Rectal smooth muscle tissue (tissue), 1 donor: ENCODE measurements at regions not wholly inside any gene's neighbourhood (a gene's known extent, or its start where the extent isn't known, plus 50 kb on each side); places are given as distances from the start of the nearest gene placed in this dataset.
"Not testable (repeated sequence)": the region's sequence is repeated elsewhere in the genome, so short reads cannot be mapped to it uniquely, and the experiment has no call there.

Experiments
- H3K27ac ChIP-seq: one replicate; pipeline ENCODE4 v1.7.0; 2013; ENCODE audit warnings: low read depth, low read length, inconsistent platforms
- H3K27me3 ChIP-seq: one replicate; pipeline ENCODE4 v1.7.0; 2013; ENCODE audit warnings: low read length; ENCODE audit not compliant: control insufficient read depth, insufficient read depth
- H3K36me3 ChIP-seq: one replicate; pipeline ENCODE4 v1.7.0; 2013; ENCODE audit warnings: low read length; ENCODE audit not compliant: control insufficient read depth, insufficient read depth
- H3K4me1 ChIP-seq: one replicate; pipeline ENCODE4 v1.7.0; 2013; ENCODE audit warnings: low read length; ENCODE audit not compliant: control insufficient read depth, insufficient read depth
- H3K4me3 ChIP-seq: one replicate; pipeline ENCODE4 v1.7.0; 2013; ENCODE audit warnings: low read length
- H3K9ac ChIP-seq: one replicate; pipeline ENCODE4 v1.7.0; 2013; ENCODE audit warnings: low read length

DNA sequence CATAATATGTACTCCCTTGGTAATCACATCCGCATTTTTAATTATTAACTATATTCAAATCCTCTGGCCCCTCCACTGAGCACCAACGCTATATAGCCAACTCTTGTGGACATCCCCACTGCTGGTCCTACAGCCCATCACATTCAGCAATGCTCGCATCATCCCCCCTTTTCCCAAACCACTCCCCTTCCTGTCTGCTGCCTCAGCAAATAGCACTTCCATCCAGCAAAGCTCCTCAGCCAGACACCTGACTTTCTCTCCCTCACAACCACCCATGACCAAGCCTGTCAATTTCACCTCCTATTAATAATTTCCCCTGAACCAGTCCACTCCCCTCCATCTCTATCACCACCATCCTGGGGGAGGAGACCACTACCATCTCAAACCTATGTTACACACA, 65.5 kb upstream of the KIF2A start:
- H3K27ac ChIP-seq, H3K4me3 ChIP-seq, H3K9ac ChIP-seq, H3K27me3 ChIP-seq, H3K4me1 ChIP-seq, H3K36me3 ChIP-seq: not testable (repeated sequence)

DNA sequence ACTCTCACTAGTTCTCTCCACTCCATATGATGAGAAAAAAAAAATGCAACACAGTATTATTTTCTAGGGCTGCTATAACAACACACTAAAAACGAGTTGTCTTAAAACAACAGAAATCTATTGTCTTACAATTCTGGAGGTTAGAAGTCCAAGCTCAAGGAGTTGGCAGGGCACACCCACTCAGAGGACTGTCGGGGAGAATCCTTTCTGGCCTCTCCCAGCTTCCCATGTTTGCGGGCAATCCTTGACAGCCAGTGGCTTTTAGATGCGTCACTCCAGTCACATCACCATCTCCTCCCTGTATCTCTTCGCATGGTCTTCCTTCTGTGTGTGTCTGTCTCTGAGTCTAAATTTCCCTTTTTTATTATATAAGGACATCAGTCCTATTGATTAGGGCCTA, 64.0 kb upstream of the KIF2A start:
- H3K27ac ChIP-seq, H3K4me1 ChIP-seq, H3K36me3 ChIP-seq, H3K4me3 ChIP-seq, H3K27me3 ChIP-seq, H3K9ac ChIP-seq: not testable (repeated sequence)

DNA sequence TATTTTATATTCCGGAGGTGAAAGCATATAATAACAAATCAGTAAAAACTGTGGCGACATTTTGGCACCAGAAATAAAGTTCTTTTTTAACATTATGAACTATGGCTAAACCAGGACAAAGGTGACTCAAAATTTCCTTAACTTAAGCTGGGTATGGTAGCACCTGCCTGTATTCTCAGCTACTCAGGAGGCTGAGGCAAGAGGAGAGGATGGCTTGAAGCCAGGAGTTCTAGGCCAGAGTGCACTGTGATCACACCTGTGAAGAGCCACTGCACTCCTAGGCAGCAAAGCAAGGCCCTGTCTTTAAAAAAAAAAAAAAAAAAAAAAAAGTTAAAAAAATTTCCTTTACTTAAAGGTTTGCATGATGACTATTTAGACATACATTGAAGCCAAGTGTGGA, 63.0 kb upstream of the KIF2A start:
- H3K4me3 ChIP-seq, H3K4me1 ChIP-seq, H3K27me3 ChIP-seq, H3K27ac ChIP-seq, H3K36me3 ChIP-seq, H3K9ac ChIP-seq: not testable (repeated sequence)

GRCh38 chr5:62248192-62248591, 57.8 kb upstream of the KIF2A start:
- H3K4me1 ChIP-seq, H3K27me3 ChIP-seq, H3K4me3 ChIP-seq, H3K27ac ChIP-seq, H3K9ac ChIP-seq, H3K36me3 ChIP-seq: not testable (repeated sequence)

- H3K4me1 ChIP-seq, H3K27me3 ChIP-seq, H3K27ac ChIP-seq, H3K4me3 ChIP-seq, H3K36me3 ChIP-seq, H3K9ac ChIP-seq: not testable (repeated sequence)
These were observed 55.9 kb upstream of the KIF2A start for GRCh38 chr5:62250085-62250484.

GRCh38 chr5:62250919-62251318, 55.1 kb upstream of the KIF2A start:
- H3K27me3 ChIP-seq, H3K4me3 ChIP-seq, H3K27ac ChIP-seq, H3K36me3 ChIP-seq, H3K9ac ChIP-seq, H3K4me1 ChIP-seq: not testable (repeated sequence)

DNA sequence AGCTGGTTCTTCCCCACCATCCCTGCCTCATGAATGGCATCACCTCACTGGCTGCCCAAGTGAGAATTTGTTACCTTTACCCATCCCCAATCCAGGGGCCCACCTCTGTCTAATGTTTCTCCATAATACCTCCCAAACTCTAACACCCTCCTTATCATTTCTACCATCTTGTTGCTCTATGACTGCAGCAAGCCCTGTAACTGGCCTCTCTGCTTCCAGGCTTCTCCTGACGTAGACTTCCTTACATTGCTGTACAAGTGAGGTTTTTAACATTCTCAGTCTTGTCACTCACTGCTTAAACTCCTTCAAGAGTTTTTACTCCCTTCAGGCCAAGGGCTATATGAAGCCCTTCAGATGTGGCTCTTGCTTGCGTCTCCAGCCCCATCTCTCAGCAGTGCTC, 53.5 kb upstream of the KIF2A start:
- H3K4me1 ChIP-seq, H3K27me3 ChIP-seq, H3K36me3 ChIP-seq, H3K9ac ChIP-seq, H3K27ac ChIP-seq, H3K4me3 ChIP-seq: not testable (repeated sequence)

- H3K27me3 ChIP-seq, H3K9ac ChIP-seq, H3K4me3 ChIP-seq, H3K36me3 ChIP-seq, H3K27ac ChIP-seq, H3K4me1 ChIP-seq: not testable (repeated sequence)
These were observed 50.5 kb upstream of the KIF2A start for GRCh38 chr5:62255551-62255950.

GRCh38 chr5:62256161-62257019, 49.6 kb upstream of the KIF2A start:
- Histone ChIP-seq H3K36me3 (no peaks in the 10 kb centered on the region), H3K4me3 (no peak overlapping the region), H3K4me1 (no peaks in the 10 kb centered on the region), H3K27me3 (no peaks in the 10 kb centered on the region), H3K9ac (no peak overlapping the region), H3K27ac (no peak overlapping the region)
